GM12878 (cell line): ENCODE measurements at regions not wholly inside any gene's neighbourhood (a gene's known extent, or its start where the extent isn't known, plus 50 kb on each side); places are given as distances from the start of the nearest gene placed in this dataset.
A peak's percentile ranks its signal among the peaks of the same experiment; 100 is the strongest.

Experiments
- ATAC-seq: fragments of 200-7000 bp; cut with Tn5 transposase; 3 replicates; pipeline ENCODE4 v1.9.1; 2020; ENCODE audit warnings: mild to moderate bottlenecking, moderate library complexity
- BruUV-seq: library from RNA; stranded (reverse); fragments of 400-500 nt; replicated peaks from 2 replicates; lab custom pipeline; 2021; lab: Mats Ljungman, UMichigan
- CTCF ChIA-PET: fragments of 300-600 bp; sonication (Branson Sonifier 250); formaldehyde crosslinking; extraction: SDS; loops from one replicate; lab custom pipeline; 2021; ENCODE audit warnings: inconsistent platforms; lab: Yijun Ruan, JAX
- POLR2A ChIA-PET: fragments of 350-600 bp; formaldehyde crosslinking; extraction: SDS; loops from one replicate; lab custom pipeline; 2021; ENCODE audit warnings: inconsistent platforms; lab: Charles Lee
- RAD21 ChIA-PET: fragments of 300-600 bp; sonication (Branson Sonifier 250); formaldehyde crosslinking; loops from one replicate; lab custom pipeline; 2023; ENCODE audit warnings: antibody characterized with exemption; ENCODE audit not compliant: unreplicated experiment; lab: Charles Lee
- SMC1A ChIA-PET: fragments of 300-600 bp; sonication (Branson Sonifier 250); formaldehyde crosslinking; loops from one replicate; lab custom pipeline; 2023; ENCODE audit not compliant: unreplicated experiment, uncharacterized antibody; lab: Charles Lee
- DNase-seq: peaks from one replicate; pipeline ENCODE4 v3.0.0-alpha.2; 2011; ENCODE audit warnings: low read depth, low spot score
- FAIRE-seq: peaks from 3 replicates; lab custom pipeline; 2011; peaks lifted over from hg19 to GRCh38; lab: Jason Lieb, UNC
- H2AFZ ChIP-seq: 2 replicates; pipeline ENCODE4 v1.6.0; 2011; ENCODE audit warnings: low read depth, low read length, control low read depth; ENCODE audit not compliant: control insufficient read depth
- H3K27ac ChIP-seq: 2 replicates; pipeline ENCODE4 v1.5.1; 2011; ENCODE audit warnings: control low read depth; ENCODE audit not compliant: control insufficient read depth, insufficient read depth
- H3K27me3 ChIP-seq, 2 experiments: replicated peaks in 1 of 2; 2 replicates each; pipeline versions ENCODE4 v1.6.0 to v1.6.1; 2011; ENCODE audit warnings: low read length in 1 of 2; ENCODE audit not compliant: control insufficient read depth in 2 of 2, insufficient read depth in 2 of 2
- H3K36me3 ChIP-seq, 2 experiments: 2 replicates each; pipeline ENCODE4 v1.5.1; 2011; ENCODE audit warnings: low read length in 1 of 2; ENCODE audit not compliant: control insufficient read depth in 2 of 2, insufficient read depth in 2 of 2
- H3K4me1 ChIP-seq: 2 replicates; pipeline ENCODE4 v1.6.1; 2011; ENCODE audit warnings: mild to moderate bottlenecking, low read length, moderate library complexity, mixed read lengths; ENCODE audit not compliant: control insufficient read depth, insufficient read depth
- H3K4me2 ChIP-seq: 2 replicates; pipeline ENCODE4 v1.6.0; 2011; ENCODE audit warnings: control low read depth; ENCODE audit not compliant: control insufficient read depth, insufficient read depth
- H3K4me3 ChIP-seq: fragments of 200-600 bp; sonication (generic); 2 replicates; pipeline ENCODE4 v1.5.1; 2016
- H3K79me2 ChIP-seq: 2 replicates; pipeline ENCODE4 v1.6.0; 2011; ENCODE audit warnings: low read length; ENCODE audit not compliant: control insufficient read depth, insufficient read depth
- H3K9ac ChIP-seq: 2 replicates; pipeline ENCODE4 v1.8.0; 2011; ENCODE audit warnings: low read length, control low read depth, mixed read lengths; ENCODE audit not compliant: control insufficient read depth, insufficient read depth
- H3K9me3 ChIP-seq: replicated peaks from 3 replicates; pipeline ENCODE4 v1.5.1; 2011; ENCODE audit warnings: mild to moderate bottlenecking, low read length; ENCODE audit not compliant: control insufficient read depth, insufficient read depth
- H4K20me1 ChIP-seq: 2 replicates; pipeline ENCODE4 v1.6.0; 2011; ENCODE audit not compliant: control insufficient read depth, insufficient read depth
- CBFB ChIP-seq: IDR thresholded peaks from 2 replicates; pipeline ENCODE4 v1.6.1; 2016; ENCODE audit warnings: antibody characterized with exemption, low read depth
- CHD1 ChIP-seq: IDR thresholded peaks from 2 replicates; pipeline ENCODE4 v1.6.1; 2012; ENCODE audit warnings: low read depth, low read length, improper control_type of control experiment
- EED ChIP-seq: sonication (generic); IDR thresholded peaks from 2 replicates; pipeline ENCODE4 v1.6.1; 2016; ENCODE audit warnings: antibody characterized with exemption, low read depth
- GABPA ChIP-seq: IDR thresholded peaks from 2 replicates; pipeline ENCODE4 v1.6.1; 2014; ENCODE audit warnings: antibody characterized with exemption, low read depth, mild to moderate bottlenecking, inconsistent platforms
- HCFC1 ChIP-seq: fragments of 150-350 bp; IDR thresholded peaks from 2 replicates; pipeline ENCODE4 v1.6.1; 2014; ENCODE audit warnings: low read length
- IRF3 ChIP-seq: fragments of 450-650 bp; IDR thresholded peaks from 2 replicates; pipeline ENCODE4 v1.6.1; 2014; ENCODE audit warnings: mild to moderate bottlenecking
- NR2C2 ChIP-seq: IDR thresholded peaks from 2 replicates; pipeline ENCODE4 v1.6.1; 2011; ENCODE audit warnings: borderline replicate concordance, low read depth; ENCODE audit not compliant: control insufficient read depth, insufficient read length
- PML ChIP-seq: IDR thresholded peaks from 2 replicates; pipeline ENCODE4 v1.6.1; 2012; ENCODE audit warnings: low read length, inconsistent platforms
- RAD51 ChIP-seq: fragments of 450-650 bp; IDR thresholded peaks from 2 replicates; pipeline ENCODE4 v1.6.1; 2016; ENCODE audit warnings: moderate library complexity, mild to moderate bottlenecking, inconsistent platforms
- RFX5 ChIP-seq: IDR thresholded peaks from 2 replicates; pipeline ENCODE4 v1.6.1; 2011; ENCODE audit warnings: low read depth, low read length, improper control_type of control experiment
- SIN3A ChIP-seq: IDR thresholded peaks from 2 replicates; pipeline ENCODE4 v1.6.1; 2012; ENCODE audit warnings: low read depth, low read length, improper control_type of control experiment
- SMAD5 ChIP-seq: IDR thresholded peaks from 2 replicates; pipeline ENCODE4 v1.6.1; 2016; ENCODE audit warnings: antibody characterized with exemption, low read depth
- SUZ12 ChIP-seq: fragments of 200-600 bp; sonication (generic); IDR thresholded peaks from one replicate; pipeline ENCODE4 v1.6.1; 2018; ENCODE audit warnings: antibody characterized with exemption, mild to moderate bottlenecking; ENCODE audit not compliant: unreplicated experiment
- ZNF592 ChIP-seq: fragments of 450-650 bp; IDR thresholded peaks from 2 replicates; pipeline ENCODE4 v1.6.1; 2017; ENCODE audit warnings: mild to moderate bottlenecking, moderate library complexity
- WGBS: methylation state at CpG from one replicate; pipeline ENCODE4 v1.1.6; 2016; ENCODE audit warnings: low lambda C conversion rate; ENCODE audit not compliant: insufficient replicate concordance, insufficient coverage; ENCODE audit errors: missing lambda C conversion rate; 5-methylcytosine and 5-hydroxymethylcytosine counted together
- in situ Hi-C: fragments of 300-500 bp; cut with MboI; formaldehyde crosslinking; loops from 9 replicates; pipeline ENCODE4 v1.14.3; 2018; ENCODE audit warnings: mixed read lengths
- intact Hi-C: fragments of 100-400 bp; cut with micrococcal nuclease; formaldehyde crosslinking; loops from one replicate; pipeline ENCODE4 v1.14.2; 2022; ENCODE audit not compliant: unreplicated experiment

- Histone ChIP-seq H3K9ac (no peak overlapping the region), H2AFZ (no peak overlapping the region; the same call in 1 of the 2 replicates), H3K79me2 (no peaks in the 10 kb centered on the region), H3K36me3 (no peaks in the 10 kb centered on the region), H3K27me3 (no peaks in the 10 kb centered on the region), H3K9me3 (no peaks in the 10 kb centered on the region), H3K4me1 (no peaks in the 10 kb centered on the region), H3K27ac (no peak overlapping the region), H3K4me2 (no peak overlapping the region), H4K20me1 (no peaks in the 10 kb centered on the region), H3K4me3 (no peak overlapping the region)
- ChIA-PET CTCF (interaction anchor here (0.6 kb wide), 1 partner anchor 20 kb away, joined by 4 read pairs; no protein-coding TSS in a partner anchor), POLR2A (no interaction called here), SMC1A (no interaction called here), RAD21 (no interaction called here)
- in situ Hi-C loops (no loop called here), intact Hi-C loops (no loop called here)
- TF ChIP-seq PML (no peak), IRF3 (no peak), CBFB (no peak), RAD51 (peak; percentile 59; the same call in 1 of the 2 replicates)
- peak; percentile 62 for ATAC-seq
- no peak for DNase-seq
- WGBS = 21% methylated on average over 3 of the region's 3 CpGs
- BruUV-seq = no TSS peak
- no peak for FAIRE-seq
These were observed 372.3 kb downstream of the TMA16 start for GRCh38 chr4:163866728-163867315.

GRCh38 chr4:163868445-163868844, 374.0 kb downstream of the TMA16 start:
- RAD21 ChIA-PET = no interaction called here
- DNase-seq (no peak), ATAC-seq (no peak), FAIRE-seq (no peak)
- H3K9ac ChIP-seq = no peak overlapping the region
- H3K79me2 ChIP-seq = no peaks in the 10 kb centered on the region
- H3K4me1 ChIP-seq = no peaks in the 10 kb centered on the region
- no peaks in the 10 kb centered on the region for H3K36me3 ChIP-seq
- H3K9me3 ChIP-seq = no peaks in the 10 kb centered on the region
- H4K20me1 ChIP-seq = no peaks in the 10 kb centered on the region
- BruUV-seq = no TSS peak
- in situ Hi-C loops (no loop called here), intact Hi-C loops (no loop called here)
- H3K4me3 ChIP-seq = no peak overlapping the region
- POLR2A ChIA-PET = no interaction called here
- WGBS = 76% methylated on average over 2 of the region's 2 CpGs
- CTCF ChIA-PET = no interaction called here
- H3K4me2 ChIP-seq = no peak overlapping the region
- H2AFZ ChIP-seq = no peak overlapping the region
- SMC1A ChIA-PET = no interaction called here
- H3K27me3 ChIP-seq = no peaks in the 10 kb centered on the region
- no peak overlapping the region for H3K27ac ChIP-seq
- TF ChIP-seq SMAD5 = no peak
- no peak for TF ChIP-seq NR2C2
- no peak for TF ChIP-seq CHD1
- TF ChIP-seq HCFC1 = no peak
- TF ChIP-seq GABPA = no peak
- no peak for TF ChIP-seq ZNF592
- TF ChIP-seq RAD51 = no peak
- no peak for TF ChIP-seq RFX5
- no peak for TF ChIP-seq SUZ12
- no peak for TF ChIP-seq SIN3A
- TF ChIP-seq EED = no peak
